Ishikawa (cell line): ENCODE measurements at regions not wholly inside any gene's neighbourhood (a gene's known extent, or its start where the extent isn't known, plus 50 kb on each side); places are given as distances from the start of the nearest gene placed in this dataset.

Experiments used
- EP300 ChIP-seq: IDR thresholded peaks from 2 replicates; pipeline ENCODE4 v1.6.1; 2012; ENCODE audit warnings: borderline replicate concordance
- RAD21 ChIP-seq: IDR thresholded peaks from 2 replicates; pipeline ENCODE4 v1.6.1; 2012; ENCODE audit warnings: low read depth
- TAF1 ChIP-seq: IDR thresholded peaks from 2 replicates; pipeline ENCODE4 v1.6.1; 2012; ENCODE audit warnings: low read depth, mild to moderate bottlenecking
- TF ChIP-seq, protein P1 (sequence below): IDR thresholded peaks from 2 replicates; pipeline ENCODE4 v1.6.1; 2012; ENCODE audit warnings: low read depth, mild to moderate bottlenecking

DNA sequence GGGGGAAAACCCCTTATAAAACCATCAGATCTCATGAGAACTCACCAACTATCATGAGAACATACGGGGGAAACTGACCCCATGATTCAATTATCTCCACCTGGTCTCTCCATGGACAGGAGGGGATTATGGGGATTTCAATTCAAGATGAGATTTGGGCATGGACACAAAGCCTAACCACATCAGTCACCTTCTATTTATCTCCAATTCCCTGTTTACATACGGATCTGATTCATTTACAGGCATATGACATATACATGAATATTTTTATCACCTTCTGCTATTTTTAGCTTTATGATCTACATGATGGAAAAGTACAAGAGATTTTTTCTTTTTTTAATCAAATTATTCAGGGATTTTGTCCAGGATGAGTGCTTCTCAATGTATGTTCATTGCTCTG, 944.5 kb downstream of the REEP3 start:
- TF ChIP-seq TAF1 (no peak), RAD21 (no peak), EP300 (no peak)
- TF ChIP-seq, protein P1, sequence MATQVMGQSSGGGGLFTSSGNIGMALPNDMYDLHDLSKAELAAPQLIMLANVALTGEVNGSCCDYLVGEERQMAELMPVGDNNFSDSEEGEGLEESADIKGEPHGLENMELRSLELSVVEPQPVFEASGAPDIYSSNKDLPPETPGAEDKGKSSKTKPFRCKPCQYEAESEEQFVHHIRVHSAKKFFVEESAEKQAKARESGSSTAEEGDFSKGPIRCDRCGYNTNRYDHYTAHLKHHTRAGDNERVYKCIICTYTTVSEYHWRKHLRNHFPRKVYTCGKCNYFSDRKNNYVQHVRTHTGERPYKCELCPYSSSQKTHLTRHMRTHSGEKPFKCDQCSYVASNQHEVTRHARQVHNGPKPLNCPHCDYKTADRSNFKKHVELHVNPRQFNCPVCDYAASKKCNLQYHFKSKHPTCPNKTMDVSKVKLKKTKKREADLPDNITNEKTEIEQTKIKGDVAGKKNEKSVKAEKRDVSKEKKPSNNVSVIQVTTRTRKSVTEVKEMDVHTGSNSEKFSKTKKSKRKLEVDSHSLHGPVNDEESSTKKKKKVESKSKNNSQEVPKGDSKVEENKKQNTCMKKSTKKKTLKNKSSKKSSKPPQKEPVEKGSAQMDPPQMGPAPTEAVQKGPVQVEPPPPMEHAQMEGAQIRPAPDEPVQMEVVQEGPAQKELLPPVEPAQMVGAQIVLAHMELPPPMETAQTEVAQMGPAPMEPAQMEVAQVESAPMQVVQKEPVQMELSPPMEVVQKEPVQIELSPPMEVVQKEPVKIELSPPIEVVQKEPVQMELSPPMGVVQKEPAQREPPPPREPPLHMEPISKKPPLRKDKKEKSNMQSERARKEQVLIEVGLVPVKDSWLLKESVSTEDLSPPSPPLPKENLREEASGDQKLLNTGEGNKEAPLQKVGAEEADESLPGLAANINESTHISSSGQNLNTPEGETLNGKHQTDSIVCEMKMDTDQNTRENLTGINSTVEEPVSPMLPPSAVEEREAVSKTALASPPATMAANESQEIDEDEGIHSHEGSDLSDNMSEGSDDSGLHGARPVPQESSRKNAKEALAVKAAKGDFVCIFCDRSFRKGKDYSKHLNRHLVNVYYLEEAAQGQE, result no peak
